HG03439 (cell line): ENCODE measurements at regions not wholly inside any gene's neighbourhood (a gene's known extent, or its start where the extent isn't known, plus 50 kb on each side); places are given as distances from the start of the nearest gene placed in this dataset.
"Not testable (repeated sequence)": the region's sequence is repeated elsewhere in the genome, so short reads cannot be mapped to it uniquely, and the experiment has no call there.

Experiments used
- ATAC-seq: cut with Tn5 transposase; IDR thresholded peaks from one replicate; pipeline ENCODE4 v1.9.1; 2021; ENCODE audit warnings: mild to moderate bottlenecking, moderate library complexity; ENCODE audit not compliant: unreplicated experiment

DNA sequence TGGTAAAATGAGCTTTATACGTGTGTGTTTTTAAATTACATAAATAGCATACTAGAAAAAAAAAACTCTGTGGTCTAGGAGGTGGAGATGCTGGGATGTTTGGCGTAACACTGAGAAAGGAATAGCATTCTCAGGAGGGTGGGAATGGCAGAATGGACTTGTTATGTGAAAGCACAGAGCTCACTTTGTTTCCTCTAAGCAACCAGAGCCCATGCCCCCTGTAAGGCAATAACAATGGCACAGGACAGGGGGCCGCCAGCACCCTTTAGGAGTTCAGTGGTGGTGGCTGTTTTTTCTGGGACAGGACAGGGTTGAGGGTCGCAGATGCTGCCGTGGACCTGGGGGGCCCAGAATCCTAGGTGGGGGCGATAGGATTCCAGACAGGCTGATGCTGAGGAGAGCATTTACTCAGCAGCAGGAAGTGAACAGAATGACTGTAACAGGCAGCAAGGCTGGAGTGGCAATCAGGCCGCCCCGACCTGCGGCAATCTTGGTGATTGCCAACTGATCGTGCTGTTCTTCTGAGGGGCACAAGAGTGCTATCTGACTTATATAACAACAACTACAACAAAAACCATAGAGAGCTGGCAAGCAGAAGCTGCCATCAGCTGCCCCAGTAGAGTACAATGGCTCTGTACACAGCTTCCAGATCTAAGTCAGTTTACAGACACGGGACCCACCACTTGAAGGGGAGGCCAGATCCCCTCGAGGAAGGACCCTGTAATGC lies 160.4 kb downstream of the UACA start:
- no peak for ATAC-seq

DNA sequence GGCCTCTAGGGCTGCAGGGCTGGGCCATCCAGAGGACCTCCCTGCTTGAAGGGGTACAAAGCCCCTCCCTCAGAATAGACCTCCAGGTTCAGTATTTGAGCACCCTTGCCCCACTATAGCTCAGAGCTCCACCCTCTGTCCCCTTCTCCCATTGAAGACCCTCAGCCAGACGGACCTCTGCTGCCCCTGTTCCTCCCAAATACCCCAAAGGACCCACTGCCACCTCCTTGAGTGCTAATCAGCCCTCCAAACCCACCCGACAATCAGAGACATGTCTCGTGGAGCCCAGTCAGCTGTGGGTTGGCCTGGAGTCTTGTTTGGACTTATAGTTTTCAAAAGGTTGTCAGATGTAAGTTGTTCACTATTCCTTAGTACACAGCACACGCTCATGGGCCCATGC lies 161.1 kb downstream of the UACA start:
- no peak for ATAC-seq

DNA sequence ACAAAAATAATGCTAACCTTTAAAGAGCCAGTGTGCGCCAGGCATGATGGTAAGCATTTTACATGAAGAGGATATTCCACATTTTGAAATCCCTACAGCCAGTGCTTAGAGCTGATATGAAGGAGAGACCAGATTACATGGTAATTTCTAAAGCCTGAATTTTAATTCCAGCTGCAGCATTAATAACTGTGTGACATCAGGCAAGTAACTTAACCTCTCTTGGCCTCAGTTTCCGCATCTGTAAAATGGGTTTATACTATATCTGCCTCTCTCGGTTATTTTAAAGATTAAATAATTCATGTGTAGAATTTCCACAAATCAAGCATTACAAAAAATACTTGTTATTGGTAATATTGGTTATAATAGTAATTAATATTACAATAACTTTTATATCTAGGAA lies 165.4 kb downstream of the UACA start:
- no peak for ATAC-seq

DNA sequence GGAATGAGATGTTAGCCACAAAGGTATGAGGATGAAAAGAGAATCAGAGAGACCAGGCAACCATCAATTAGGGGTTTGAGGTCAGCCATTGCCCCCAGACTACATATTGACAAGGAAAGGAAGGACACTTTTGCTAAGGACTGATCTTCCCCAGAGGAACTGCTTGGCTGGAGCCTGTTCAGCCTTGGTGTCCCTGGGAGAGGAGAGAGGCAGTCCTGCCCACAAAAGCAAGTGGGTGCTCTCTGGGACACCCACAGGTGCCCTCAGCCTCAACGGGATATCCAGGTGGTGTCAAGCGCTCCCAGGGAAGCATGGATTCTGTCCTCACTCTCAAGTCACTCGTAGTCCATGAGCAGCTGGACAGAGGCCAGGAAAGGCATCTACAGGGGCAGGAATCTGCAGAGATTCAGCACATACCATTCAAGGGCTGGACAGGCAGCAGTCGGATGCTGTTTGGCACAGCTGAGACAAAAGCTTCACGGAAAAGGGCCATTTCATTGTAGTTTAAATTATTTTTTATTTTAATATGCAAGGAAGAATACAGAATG lies 166.2 kb downstream of the UACA start:
- no peak for ATAC-seq

- no peak for ATAC-seq
These were observed 166.9 kb downstream of the UACA start for GRCh38 chr15:70596354-70597055.

GRCh38 chr15:70593795-70594194 lies 169.6 kb downstream of the UACA start:
- no peak for ATAC-seq

- no peak for ATAC-seq
These were observed 173.6 kb downstream of the UACA start for GRCh38 chr15:70589728-70590127.

DNA sequence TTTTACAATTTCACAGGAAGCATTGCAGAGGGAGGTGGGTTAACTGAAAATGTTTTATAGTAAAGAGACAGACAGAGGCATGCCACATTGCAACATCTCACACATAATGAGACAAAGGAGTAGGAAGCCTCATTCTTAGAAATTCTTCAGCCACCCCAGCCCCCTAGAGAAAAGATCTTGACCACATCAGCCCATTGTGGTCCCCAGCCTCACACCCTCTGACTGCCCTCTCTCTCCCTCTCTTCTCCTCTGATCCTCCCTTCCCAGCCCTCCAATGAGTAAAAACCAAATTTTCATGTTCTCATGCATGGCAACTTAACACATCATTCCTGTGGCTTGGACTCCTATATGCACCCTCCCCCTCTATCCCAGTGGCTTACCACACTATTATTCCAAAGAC lies 174.1 kb downstream of the UACA start:
- ATAC-seq: no peak

- no peak for ATAC-seq
These were observed 174.7 kb downstream of the UACA start for GRCh38 chr15:70588613-70589012.

GRCh38 chr15:70587896-70588567 lies 175.3 kb downstream of the UACA start:
- ATAC-seq: no peak

DNA sequence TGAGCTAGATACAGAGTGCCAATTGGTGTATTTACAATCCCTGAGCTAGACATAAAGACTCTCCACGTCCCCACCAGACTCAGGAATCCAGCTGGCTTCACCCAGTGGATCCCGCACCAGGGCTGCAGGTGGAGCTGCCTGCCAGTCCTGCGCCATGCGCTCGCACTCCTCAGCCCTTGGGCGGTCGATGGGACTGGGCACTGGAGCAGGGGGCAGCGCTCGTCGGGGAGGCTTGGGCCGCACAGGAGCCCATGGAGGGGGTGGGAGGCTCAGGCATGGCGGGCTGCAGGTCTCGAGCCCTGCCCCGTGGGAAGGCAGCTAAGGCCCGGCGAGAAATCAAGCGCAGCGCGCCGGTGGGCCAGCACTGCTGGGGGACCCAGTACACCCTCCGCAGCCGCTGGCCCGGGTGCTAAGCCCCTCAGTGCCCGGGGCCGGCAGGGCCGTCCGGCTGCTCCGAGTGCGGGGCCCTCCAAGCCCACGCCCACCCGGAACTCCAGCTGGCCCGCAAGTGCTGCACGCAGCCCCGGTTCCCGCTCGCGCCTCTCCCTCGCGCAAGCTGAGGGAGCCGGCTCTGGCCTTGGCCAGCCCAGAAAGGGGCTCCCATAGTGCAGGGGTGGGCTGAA lies 176.2 kb downstream of the UACA start:
- ATAC-seq: not testable (repeated sequence)

- ATAC-seq: no peak
These were observed 177.1 kb downstream of the UACA start for GRCh38 chr15:70586241-70586640.

DNA sequence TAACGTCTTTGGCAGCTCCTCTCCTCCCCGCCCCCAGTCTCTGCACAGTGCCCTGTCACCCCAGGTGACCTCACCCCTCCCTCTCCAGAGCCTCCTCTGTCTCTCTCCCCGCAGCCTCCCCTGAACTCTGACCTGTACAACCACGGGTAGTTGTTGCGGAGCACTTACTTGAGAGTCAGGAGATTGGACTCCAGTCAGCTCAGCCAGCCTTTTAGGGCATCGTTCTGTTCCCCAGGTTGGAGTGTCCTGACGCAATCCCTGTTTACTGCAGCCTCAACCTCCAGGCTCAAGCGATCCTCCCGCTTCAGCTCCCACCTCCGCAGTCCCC lies 177.7 kb downstream of the UACA start:
- ATAC-seq: no peak

- no peak for ATAC-seq
These were observed 178.3 kb downstream of the UACA start for GRCh38 chr15:70584838-70585706.

- no peak for ATAC-seq
These were observed 178.9 kb downstream of the UACA start for GRCh38 chr15:70584441-70584837.

- ATAC-seq: no peak
These were observed 180.4 kb downstream of the UACA start for GRCh38 chr15:70583006-70583405.

DNA sequence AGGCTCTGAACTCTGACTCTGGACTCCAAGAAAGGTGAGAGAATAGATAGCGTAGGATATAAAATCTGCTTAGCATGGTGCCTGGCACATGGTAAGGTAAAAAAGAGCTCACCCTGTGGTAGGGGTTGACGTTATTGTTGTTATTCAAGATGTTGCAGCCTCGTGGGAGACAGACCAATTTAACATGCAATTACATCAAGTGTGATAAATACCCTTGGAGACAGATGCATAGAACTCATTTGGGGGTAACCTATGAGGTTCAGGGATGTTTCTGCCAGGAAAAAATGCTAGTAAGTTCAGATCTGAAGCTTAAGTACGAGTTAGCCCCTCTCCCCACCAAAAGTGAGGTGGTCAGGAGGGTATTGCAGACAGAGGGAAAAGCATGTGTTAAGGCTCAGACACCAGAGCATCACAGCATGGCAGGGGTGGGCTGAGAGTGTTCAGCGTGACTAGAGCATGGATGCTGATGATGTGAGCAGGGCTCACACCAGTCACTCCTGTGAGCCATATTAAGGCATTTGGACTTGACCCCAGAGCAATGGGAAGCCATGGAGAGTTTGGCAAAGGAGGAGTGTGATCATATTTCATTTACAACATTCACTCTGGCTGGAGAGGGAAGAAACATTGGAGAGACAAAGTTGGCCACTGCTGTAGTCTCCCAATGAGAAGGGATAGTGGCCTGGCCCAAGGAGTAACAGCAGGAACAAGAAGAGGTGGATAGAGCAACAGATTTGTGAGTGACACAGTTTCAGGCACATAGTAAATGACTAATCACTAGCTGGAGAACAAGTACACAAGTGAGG lies 181.0 kb downstream of the UACA start:
- no peak for ATAC-seq

DNA sequence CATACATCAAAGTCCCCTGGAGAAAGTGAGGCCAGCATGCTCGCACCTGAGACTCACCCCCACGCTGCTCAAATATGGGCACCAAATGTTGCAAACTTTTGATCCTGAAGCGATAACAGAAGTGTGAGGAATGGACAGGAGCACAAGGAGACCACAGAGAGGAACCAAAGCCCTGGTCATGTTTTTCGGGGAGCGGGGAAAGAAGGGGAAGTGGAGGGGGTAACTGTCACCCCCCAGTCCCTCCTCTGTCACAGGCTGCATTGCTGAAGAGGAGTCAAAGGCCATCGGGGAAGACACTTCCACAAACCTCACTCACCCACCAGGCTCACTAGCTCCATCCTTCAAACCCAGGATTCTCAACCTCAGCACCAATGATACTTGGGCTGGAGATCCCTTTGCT lies 182.4 kb downstream of the UACA start:
- ATAC-seq: no peak

DNA sequence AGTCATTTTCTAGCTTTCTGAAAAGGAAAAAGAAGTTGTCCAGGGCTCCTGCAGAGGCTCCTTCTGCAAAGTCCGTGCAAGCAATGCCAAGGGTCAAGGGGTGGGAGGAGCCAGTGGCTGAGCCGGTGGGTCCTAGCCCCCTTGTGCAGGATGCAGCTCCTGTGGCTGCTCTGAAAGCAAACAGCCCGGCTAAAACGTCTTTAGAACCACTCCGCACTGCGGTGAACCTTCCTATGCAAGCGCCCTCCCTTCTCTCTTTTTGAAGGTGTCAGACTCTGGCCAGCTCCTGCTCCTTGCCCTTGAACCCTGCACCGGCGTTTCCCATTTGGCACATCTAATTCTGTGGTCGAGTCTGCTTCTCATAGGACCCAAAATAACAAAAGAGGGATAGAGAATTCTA lies 183.1 kb downstream of the UACA start:
- no peak for ATAC-seq

- ATAC-seq: no peak
These were observed 183.6 kb downstream of the UACA start for GRCh38 chr15:70579766-70580165.
